CD14-positive monocyte (primary cell): ENCODE measurements at regions not wholly inside any gene's neighbourhood (a gene's known extent, or its start where the extent isn't known, plus 50 kb on each side); places are given as distances from the start of the nearest gene placed in this dataset.
A peak's percentile ranks its signal among the peaks of the same experiment; 100 is the strongest.

Source experiments
- DNase-seq, 3 donors: peaks; one replicate each; pipeline ENCODE4 v3.0.0-alpha.2; 2011 to 2022
- H2AFZ ChIP-seq: 2 replicates; pipeline ENCODE4 v1.6.0; 2012; ENCODE audit warnings: mild to moderate bottlenecking, low read depth, low read length, inconsistent platforms; ENCODE audit not compliant: insufficient read depth, poor library complexity, severe bottlenecking
- H3K27ac ChIP-seq, 2 donors: 1 replicate in 1 of 2; 2 replicates in 1 of 2; pipeline ENCODE4 v1.5.1; 2012 to 2013; ENCODE audit warnings: low read length in 2 of 2, control low read depth in 1 of 2, inconsistent platforms in 1 of 2, low read depth in 1 of 2, mild to moderate bottlenecking in 1 of 2
- H3K27me3 ChIP-seq, 2 donors: one replicate each; pipeline versions ENCODE4 v1.6.0 to v1.6.1; 2011 to 2013; ENCODE audit warnings: low read length in 2 of 2; ENCODE audit not compliant: control insufficient read depth in 2 of 2, insufficient read depth in 2 of 2
- H3K36me3 ChIP-seq, 2 donors: replicated peaks in 1 of 2; 1 replicate in 1 of 2; 2 replicates in 1 of 2; pipeline versions ENCODE4 v1.5.1 to v1.6.1; 2012 to 2013; ENCODE audit warnings: low read length in 2 of 2, control low read depth in 1 of 2, inconsistent platforms in 1 of 2, mild to moderate bottlenecking in 1 of 2; ENCODE audit not compliant: insufficient read depth in 2 of 2, control insufficient read depth in 1 of 2
- H3K4me1 ChIP-seq, 2 donors: 1 replicate in 1 of 2; 2 replicates in 1 of 2; pipeline versions ENCODE4 v1.5.1 to v1.6.1; 2012 to 2013; ENCODE audit warnings: low read length in 2 of 2, control low read depth in 1 of 2, inconsistent platforms in 1 of 2, mild to moderate bottlenecking in 1 of 2, moderate library complexity in 1 of 2; ENCODE audit not compliant: insufficient read depth in 2 of 2, control insufficient read depth in 1 of 2
- H3K4me2 ChIP-seq: replicated peaks from 2 replicates; pipeline ENCODE3; 2012; ENCODE audit warnings: low read length, moderate library complexity, mild to moderate bottlenecking; ENCODE audit not compliant: poor library complexity, severe bottlenecking; ENCODE audit errors: extremely low read depth
- H3K4me3 ChIP-seq, 3 experiments: fragments of 200-600 bp in 1 of 3; sonication (generic) in 1 of 3; replicated peaks in 1 of 3; 1 replicate in 2 of 3; 2 replicates in 1 of 3; pipeline ENCODE4 v1.5.1; 2011 to 2013; ENCODE audit warnings: low read length in 3 of 3, mild to moderate bottlenecking in 3 of 3, control low read depth in 2 of 3, low read depth in 2 of 3, inconsistent platforms in 1 of 3, moderate library complexity in 1 of 3
- H3K79me2 ChIP-seq: 2 replicates; pipeline ENCODE4 v1.6.0; 2012; ENCODE audit warnings: mild to moderate bottlenecking, control low read depth, inconsistent platforms, low read length, moderate library complexity; ENCODE audit not compliant: insufficient read depth
- H3K9ac ChIP-seq: 2 replicates; pipeline ENCODE4 v1.6.0; 2017; ENCODE audit warnings: low read length, mild to moderate bottlenecking; ENCODE audit not compliant: insufficient read depth, poor library complexity, severe bottlenecking
- H3K9me3 ChIP-seq, 2 donors: replicated peaks in 1 of 2; 1 replicate in 1 of 2; 2 replicates in 1 of 2; pipeline versions ENCODE4 v1.5.1 to v1.6.1; 2012 to 2013; ENCODE audit warnings: low read length in 2 of 2, control low read depth in 1 of 2; ENCODE audit not compliant: control insufficient read depth in 1 of 2, insufficient read depth in 1 of 2
- H4K20me1 ChIP-seq: 2 replicates; pipeline ENCODE4 v1.6.0; 2012; ENCODE audit warnings: mild to moderate bottlenecking, low read length, control low read depth, moderate library complexity; ENCODE audit not compliant: insufficient read depth
- H3K27ac Mint-ChIP-seq, 7 donors: one replicate each; pipeline ENCODE4 v1.8.0; 2020; ENCODE audit warnings: mild to moderate bottlenecking in 7 of 7, mixed read lengths in 7 of 7, moderate library complexity in 6 of 7, inconsistent platforms in 2 of 7
- H3K27me3 Mint-ChIP-seq, 3 donors: one replicate each; pipeline ENCODE4 v1.8.0; 2021 to 2022; ENCODE audit warnings: low read depth in 3 of 3, mild to moderate bottlenecking in 3 of 3, mixed read lengths in 3 of 3, moderate library complexity in 3 of 3, inconsistent platforms in 1 of 3
- H3K36me3 Mint-ChIP-seq, 2 donors: one replicate each; pipeline ENCODE4 v1.8.0; 2020; ENCODE audit warnings: mixed read lengths in 2 of 2, inconsistent platforms in 1 of 2, mild to moderate bottlenecking in 1 of 2
- H3K4me1 Mint-ChIP-seq: one replicate; pipeline ENCODE4 v1.8.0; 2020; ENCODE audit warnings: mild to moderate bottlenecking, mixed read lengths
- H3K4me3 Mint-ChIP-seq, 2 donors: one replicate each; pipeline ENCODE4 v1.8.0; 2020; ENCODE audit warnings: mild to moderate bottlenecking in 2 of 2, mixed read lengths in 2 of 2, moderate library complexity in 1 of 2
- H3K9me3 Mint-ChIP-seq, 7 donors: one replicate each; pipeline ENCODE4 v1.8.0; 2020 to 2022; ENCODE audit warnings: mixed read lengths in 7 of 7, mild to moderate bottlenecking in 6 of 7, moderate library complexity in 6 of 7, inconsistent platforms in 2 of 7
- CTCF ChIP-seq: fragments of 200-600 bp; IDR thresholded peaks from one replicate; pipeline ENCODE4 v1.8.0; 2022; ENCODE audit warnings: antibody characterized with exemption, mild to moderate bottlenecking
- WGBS: methylation state at CpG from one replicate; pipeline ENCODE4 v1.1.5; 2013; ENCODE audit warnings: missing lambda C conversion rate; ENCODE audit not compliant: insufficient coverage; 5-methylcytosine and 5-hydroxymethylcytosine counted together
- intact Hi-C, 2 donors: fragments of 100-400 bp; cut with micrococcal nuclease; formaldehyde crosslinking; loops; one replicate each; pipeline versions ENCODE4 v1.15.0 to v1.15.1; 2023

GRCh38 chr16:77581706-77582105 lies 140.6 kb upstream of the NUDT7 start:
- H3K36me3 ChIP-seq, result no peaks in the 10 kb centered on the region
- Mint-ChIP-seq H3K27ac (no peak overlapping the region), H3K36me3 (no peaks in the 10 kb centered on the region), H3K4me1 (peaks cover 7% of the 10 kb centered on the region), H3K4me3 (no peak overlapping the region), H3K9me3 (peaks cover 0 to 3% (median 0%) of the 10 kb centered on the region in 7 donors), H3K27me3 (peaks cover 0 to 9% (median 8%) of the 10 kb centered on the region in 3 donors)
- TF ChIP-seq CTCF, result no peak
- DNase-seq, result no peak
- no peak overlapping the region for H3K27ac ChIP-seq
- H3K4me3 ChIP-seq, result no peak overlapping the region
- H3K4me1 ChIP-seq, result peaks cover 0 to 3% of the 10 kb centered on the region in 2 donors
- no peak overlapping the region for H3K4me2 ChIP-seq
- no peak overlapping the region for H2AFZ ChIP-seq
- H3K9me3 ChIP-seq, result no peaks in the 10 kb centered on the region
- H4K20me1 ChIP-seq, result no peaks in the 10 kb centered on the region
- H3K9ac ChIP-seq, result no peak overlapping the region
- no peaks in the 10 kb centered on the region for H3K27me3 ChIP-seq
- intact Hi-C loops, result loop anchor here in 1 of 2 donors (2.0 kb wide), 1 partner anchor 345 kb away; no protein-coding TSS in a partner anchor
- no peaks in the 10 kb centered on the region for H3K79me2 ChIP-seq
- WGBS, result 80% methylated on average over 1 of the region's 2 CpGs

DNA sequence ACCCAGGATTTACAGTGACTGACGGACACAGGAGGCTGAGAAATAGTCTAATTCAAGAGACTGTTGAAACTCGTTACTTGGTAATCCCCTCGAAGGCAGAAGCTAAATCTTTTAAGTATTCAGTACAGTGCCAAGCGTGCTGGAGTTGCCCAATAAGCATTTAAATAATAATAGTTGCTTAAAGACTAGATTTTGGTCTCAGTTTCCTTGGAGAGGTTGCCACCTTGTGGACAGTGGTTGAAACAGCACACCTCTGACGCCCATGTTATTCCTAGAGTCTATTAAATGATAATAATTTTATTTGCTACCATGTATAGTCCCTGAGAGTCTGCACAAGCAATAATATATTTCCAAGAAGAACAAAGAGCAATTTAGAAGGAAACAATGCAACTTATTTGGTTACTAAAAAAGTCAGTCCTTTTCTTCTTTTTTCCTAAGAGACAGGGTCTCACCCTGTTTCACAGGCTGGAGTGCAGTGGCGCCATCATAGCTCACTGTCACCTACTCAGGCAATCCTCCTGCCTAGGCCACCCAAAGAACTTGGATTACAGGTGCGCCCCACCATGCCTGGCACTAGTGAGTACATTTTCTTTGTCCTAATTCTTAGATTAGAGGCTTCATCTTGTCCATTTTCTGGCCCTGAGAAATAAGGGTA lies 138.0 kb upstream of the NUDT7 start:
- Histone ChIP-seq H3K4me1 (peaks cover 0 to 3% of the 10 kb centered on the region in 2 donors), H2AFZ (no peak overlapping the region), H3K79me2 (no peaks in the 10 kb centered on the region), H3K27ac (no peak overlapping the region), H3K9ac (no peak overlapping the region), H3K36me3 (no peaks in the 10 kb centered on the region), H3K4me2 (no peak overlapping the region), H3K27me3 (no peaks in the 10 kb centered on the region), H3K4me3 (no peak overlapping the region), H4K20me1 (no peaks in the 10 kb centered on the region), H3K9me3 (no peaks in the 10 kb centered on the region)
- intact Hi-C loops, result no loop called here
- peaks cover 7% of the 10 kb centered on the region for H3K4me1 Mint-ChIP-seq
- peak in 2 of 3 donors; percentile 27 to 33 for DNase-seq
- peaks cover 0 to 9% (median 6%) of the 10 kb centered on the region in 3 donors for H3K27me3 Mint-ChIP-seq
- H3K4me3 Mint-ChIP-seq, result no peak overlapping the region
- H3K27ac Mint-ChIP-seq, result no peak overlapping the region
- no peaks in the 10 kb centered on the region for H3K9me3 Mint-ChIP-seq
- no peaks in the 10 kb centered on the region for H3K36me3 Mint-ChIP-seq
- peak; percentile 90 for TF ChIP-seq CTCF
- 44% methylated on average over 5 of the region's 7 CpGs for WGBS
